Left kidney (tissue), 1 donor: ENCODE measurements at regions not wholly inside any gene's neighbourhood (a gene's known extent, or its start where the extent isn't known, plus 50 kb on each side); places are given as distances from the start of the nearest gene placed in this dataset.
"Not testable (repeated sequence)": the region's sequence is repeated elsewhere in the genome, so short reads cannot be mapped to it uniquely, and the experiment has no call there.

Experiments
- DNase-seq: peaks from one replicate; pipeline ENCODE4 v3.0.0-alpha.2; 2013

- DNase-seq, result no peak
These were observed 449.9 kb upstream of the PIK3R1 start for GRCh38 chr5:67765697-67766096.

GRCh38 chr5:67757771-67758170, 457.8 kb upstream of the PIK3R1 start:
- DNase-seq, result not testable (repeated sequence)

GRCh38 chr5:67752357-67752708, 463.2 kb upstream of the PIK3R1 start:
- no peak for DNase-seq

DNA sequence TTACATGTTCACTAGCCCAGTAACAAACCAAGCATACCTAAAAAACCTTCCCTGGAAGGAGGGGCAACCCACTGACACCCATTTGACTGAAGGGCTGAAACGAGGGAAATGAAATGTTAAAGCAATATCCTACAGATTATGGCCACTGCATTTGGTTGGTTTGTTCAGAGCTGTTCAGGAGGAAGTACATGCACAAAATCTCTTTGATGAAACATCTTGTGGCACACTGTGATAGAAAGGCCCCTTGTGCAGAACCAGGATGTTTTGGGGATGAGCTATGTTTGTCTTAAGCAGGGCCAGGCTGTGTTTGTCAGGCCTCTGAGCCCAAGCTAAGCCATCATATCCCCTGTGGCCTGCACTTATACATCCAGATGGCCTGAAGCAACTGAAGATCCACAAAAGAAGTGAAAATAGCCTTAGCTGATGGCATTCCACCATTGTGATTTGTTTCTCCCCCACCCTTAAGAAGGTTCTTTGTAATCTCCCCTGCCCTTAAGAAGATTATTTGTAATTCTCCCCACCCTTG, 467.3 kb upstream of the PIK3R1 start:
- DNase-seq, result no peak

- no peak for DNase-seq
These were observed 468.5 kb upstream of the PIK3R1 start for GRCh38 chr5:67747096-67747495.

DNA sequence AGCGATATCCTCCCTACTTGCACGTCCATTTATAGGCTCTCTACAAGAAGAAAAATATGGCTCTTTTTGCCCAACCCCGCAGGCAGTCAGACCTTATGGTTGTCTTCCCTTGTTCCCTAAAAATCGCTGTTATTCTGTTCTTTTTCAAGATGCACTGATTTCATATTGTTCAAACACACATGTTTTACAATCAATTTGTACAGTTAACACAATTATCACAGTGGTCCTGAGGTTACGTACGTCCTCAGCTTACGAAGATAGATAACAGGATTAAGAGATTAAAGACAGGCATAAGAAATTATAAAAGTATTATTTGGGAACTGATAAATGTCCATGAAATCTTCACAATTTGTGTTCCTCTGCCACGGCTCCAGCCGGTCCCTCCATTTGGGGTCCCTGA, 468.9 kb upstream of the PIK3R1 start:
- DNase-seq, result not testable (repeated sequence)

- DNase-seq, result no peak
These were observed 469.5 kb upstream of the PIK3R1 start for GRCh38 chr5:67746103-67746502.

DNA sequence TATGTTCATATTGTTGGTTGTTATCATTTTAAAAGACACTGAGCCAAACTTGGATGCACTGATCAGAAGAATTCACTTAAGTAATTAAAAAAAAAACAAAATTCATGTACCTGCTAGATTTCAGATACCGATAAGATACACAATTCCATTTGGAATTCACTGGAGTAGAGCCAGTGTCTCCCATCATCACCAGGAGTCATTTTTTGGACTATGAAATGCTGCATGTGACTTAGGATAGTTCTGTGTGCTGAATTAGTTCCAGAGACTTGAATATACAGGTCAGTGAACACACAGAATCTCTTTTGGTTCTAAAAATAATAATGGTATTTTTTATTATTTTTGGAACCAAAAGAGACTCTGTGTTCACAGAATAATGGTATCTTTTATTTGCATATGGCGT, 482.6 kb upstream of the PIK3R1 start:
- no peak for DNase-seq

DNA sequence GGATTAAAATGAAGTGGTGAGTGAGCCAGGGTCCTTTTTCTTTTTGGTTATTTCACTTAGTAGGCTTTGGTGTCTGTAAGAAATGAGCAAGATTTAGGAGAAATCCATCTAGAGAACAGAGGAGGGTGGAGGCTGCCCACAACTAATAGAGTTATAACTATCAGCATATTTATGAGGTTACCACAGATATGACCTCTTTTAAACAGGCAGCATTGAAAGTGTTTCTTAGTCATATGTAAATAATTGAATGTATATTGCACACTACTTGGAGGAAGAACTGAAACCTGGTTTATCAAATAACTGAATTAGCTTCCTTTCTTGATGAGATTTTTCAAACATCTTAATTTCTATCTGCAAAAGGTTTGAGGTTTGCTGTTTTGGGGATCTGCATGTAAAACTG, 483.1 kb upstream of the PIK3R1 start:
- DNase-seq, result no peak

- no peak for DNase-seq
These were observed 483.7 kb upstream of the PIK3R1 start for GRCh38 chr5:67731886-67732285.

GRCh38 chr5:67730917-67731474, 484.6 kb upstream of the PIK3R1 start:
- no peak for DNase-seq

DNA sequence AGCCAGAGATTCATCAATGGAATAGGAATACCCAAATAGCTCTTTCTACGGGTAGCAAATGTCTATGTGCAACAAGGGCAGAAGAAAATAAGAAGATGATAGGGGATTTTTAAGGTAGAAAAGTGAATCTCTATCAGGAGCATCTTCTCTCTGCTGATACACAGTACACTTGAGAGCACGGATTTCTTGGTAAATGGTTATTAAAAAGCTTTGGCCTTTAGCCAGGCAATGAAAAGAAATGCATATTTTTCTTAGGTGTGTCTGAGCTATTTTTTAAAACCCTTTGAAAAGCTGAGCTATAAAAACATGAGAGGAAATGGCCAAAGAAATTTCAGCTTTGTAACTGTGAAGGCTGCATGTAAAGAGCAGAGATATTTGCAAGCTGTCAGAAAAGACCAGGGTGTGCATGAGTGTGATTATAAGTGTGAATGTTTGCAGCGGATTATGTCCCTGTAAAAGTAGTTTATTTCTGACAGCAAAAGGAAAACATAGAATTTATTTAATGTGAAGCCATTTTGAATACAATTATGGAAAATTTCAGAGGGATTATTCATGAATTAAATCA, 487.1 kb upstream of the PIK3R1 start:
- no peak for DNase-seq

- no peak for DNase-seq
These were observed 490.0 kb upstream of the PIK3R1 start for GRCh38 chr5:67725604-67726003.

GRCh38 chr5:67724412-67725135, 491.0 kb upstream of the PIK3R1 start:
- DNase-seq, result no peak

GRCh38 chr5:67723873-67724272, 491.7 kb upstream of the PIK3R1 start:
- DNase-seq, result no peak

DNA sequence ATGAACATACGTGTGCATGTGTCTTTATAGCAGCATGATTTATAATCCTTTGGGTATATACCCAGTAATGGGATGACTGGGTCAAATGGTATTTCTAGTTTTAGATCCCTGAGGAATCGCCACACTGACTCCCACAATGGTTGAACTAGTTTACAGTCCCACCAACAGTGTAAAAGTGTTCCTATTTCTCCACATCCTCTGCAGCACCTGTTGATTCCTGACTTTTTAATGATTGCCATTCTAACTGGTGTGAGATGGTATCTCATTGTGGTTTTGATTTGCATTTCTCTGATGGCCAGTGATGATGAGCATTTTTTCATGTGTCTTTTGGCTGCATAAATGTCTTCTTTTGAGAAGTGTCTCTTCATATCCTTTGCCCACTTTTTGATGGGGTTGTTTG, 493.0 kb upstream of the PIK3R1 start:
- not testable (repeated sequence) for DNase-seq

DNA sequence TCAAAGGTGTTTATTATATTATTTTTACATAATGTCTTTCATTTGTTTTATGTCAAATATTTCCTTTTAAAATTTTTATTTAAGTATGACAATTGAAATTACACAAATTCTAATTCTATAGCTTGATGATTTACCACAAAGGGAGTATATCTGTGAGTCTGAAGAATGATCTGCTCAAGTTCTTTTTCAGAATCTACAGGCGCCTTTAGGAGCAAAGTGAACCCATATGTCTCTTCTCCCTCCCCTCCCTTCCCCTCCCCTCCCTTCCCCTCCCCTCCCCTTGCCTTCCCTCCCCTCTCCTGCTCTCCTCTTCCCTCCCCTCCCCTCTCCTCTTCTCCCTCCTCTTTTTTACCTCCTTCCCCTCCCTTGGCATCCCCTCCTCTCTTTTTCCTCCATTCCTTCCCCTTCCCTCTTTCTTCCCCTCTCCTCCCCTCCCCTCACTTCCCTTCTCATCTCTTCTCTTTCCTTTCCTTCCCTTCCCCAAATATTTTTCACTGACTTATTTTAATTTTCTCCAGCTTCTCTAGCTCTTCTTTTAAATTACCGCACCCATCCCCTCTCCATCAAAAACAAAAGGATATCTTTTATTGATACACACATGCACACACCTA, 495.3 kb upstream of the PIK3R1 start:
- no peak for DNase-seq

- no peak for DNase-seq
These were observed 505.4 kb upstream of the CD180 start for GRCh38 chr5:67702008-67702407.

DNA sequence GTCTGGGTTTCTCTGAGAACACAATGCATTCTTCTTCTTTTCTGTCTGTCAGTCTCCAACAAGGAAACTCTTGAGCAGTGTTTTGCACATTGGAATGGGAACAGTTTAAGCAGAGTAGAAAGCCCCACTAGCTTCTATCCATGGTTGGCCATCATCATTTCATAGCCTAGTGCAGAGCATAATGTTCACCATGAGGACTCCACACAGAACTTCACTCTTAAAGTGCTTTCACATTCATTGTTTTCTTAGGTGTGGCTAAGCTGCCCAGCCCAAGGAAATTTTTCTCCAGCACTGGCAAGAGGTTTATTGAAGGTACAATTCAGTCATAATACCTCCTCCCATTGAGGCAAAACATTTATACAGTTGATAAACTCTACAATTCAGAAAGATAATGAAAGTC, 503.0 kb upstream of the CD180 start:
- no peak for DNase-seq

- DNase-seq, result no peak
These were observed 499.8 kb upstream of the CD180 start for GRCh38 chr5:67696446-67696845.

GRCh38 chr5:67695369-67695768, 498.8 kb upstream of the CD180 start:
- DNase-seq, result no peak

DNA sequence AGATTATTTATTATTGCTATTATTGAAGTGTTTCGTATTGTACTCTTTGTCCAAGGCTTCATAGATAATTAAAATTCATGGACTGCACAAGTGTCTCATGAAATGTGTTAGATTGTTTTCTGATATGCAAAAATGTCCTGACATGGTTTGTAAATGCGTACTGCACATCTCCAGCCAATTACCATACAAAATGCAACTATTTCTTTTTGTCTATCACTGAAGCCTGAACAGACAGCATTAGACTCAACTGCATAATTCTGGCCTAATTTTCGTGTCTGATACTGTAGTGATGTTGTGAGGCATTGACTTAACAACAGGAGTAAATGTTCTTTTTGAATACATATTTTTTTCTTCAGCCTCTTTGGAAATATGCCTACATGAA, 498.2 kb upstream of the CD180 start:
- DNase-seq, result no peak
